ENCODE measurements at regions not wholly inside any gene's neighbourhood (a gene's known extent, or its start where the extent isn't known, plus 50 kb on each side); places are given as distances from the start of the nearest gene placed in this dataset.

GRCh38 chr2:47276061-47276460 lies 93.0 kb upstream of the EPCAM start:
- TF ChIP-seq SMARCC2 (IDR thresholded peaks at IDR 0.05; ENCODE audit: low read depth) (no peak), PTBP1 (IDR thresholded peaks at IDR 0.05; ENCODE audit: low read depth, low read length) (no peak), CTCF (IDR thresholded peaks at IDR 0.05 in 2 of 3, conservative IDR thresholded peaks at IDR 0.05 in 1 of 3; ENCODE audit: insufficient read depth in 2 of 3, low read depth in 1 of 3, low read length in 3 of 3) (no peak), ZNF639 (CRISPR knock-in tag; conservative IDR thresholded peaks at IDR 0.05 in 1 of 2, IDR thresholded peaks at IDR 0.05 in 1 of 2) (no peak), POLR2AphosphoS5 (IDR thresholded peaks at IDR 0.05; ENCODE audit: control insufficient read depth, insufficient read depth, low read depth, low read length) (no peak), ATF2 (CRISPR knock-in tag; IDR thresholded peaks at IDR 0.05) (no peak), EP300 (IDR thresholded peaks at IDR 0.05; ENCODE audit: low read length) (no peak), ZNF174 (CRISPR knock-in tag; IDR thresholded peaks at IDR 0.05) (no peak), SP1 (CRISPR knock-in tag; IDR thresholded peaks at IDR 0.05) (no peak), YY1 (IDR thresholded peaks at IDR 0.05; ENCODE audit: borderline replicate concordance in 1 of 3, control insufficient read depth in 1 of 3, extremely low read depth in 1 of 3, insufficient read depth in 3 of 3, insufficient read length in 1 of 3, insufficient replicate concordance in 2 of 3, low read depth in 1 of 3, low read length in 2 of 3) (no peak)

Data from K562 (cell line).